ENCODE measurements at regions not wholly inside any gene's neighbourhood (a gene's known extent, or its start where the extent isn't known, plus 50 kb on each side); places are given as distances from the start of the nearest gene placed in this dataset.
"Not testable (repeated sequence)": the region's sequence is repeated elsewhere in the genome, so short reads cannot be mapped to it uniquely, and the experiment has no call there.

DNA sequence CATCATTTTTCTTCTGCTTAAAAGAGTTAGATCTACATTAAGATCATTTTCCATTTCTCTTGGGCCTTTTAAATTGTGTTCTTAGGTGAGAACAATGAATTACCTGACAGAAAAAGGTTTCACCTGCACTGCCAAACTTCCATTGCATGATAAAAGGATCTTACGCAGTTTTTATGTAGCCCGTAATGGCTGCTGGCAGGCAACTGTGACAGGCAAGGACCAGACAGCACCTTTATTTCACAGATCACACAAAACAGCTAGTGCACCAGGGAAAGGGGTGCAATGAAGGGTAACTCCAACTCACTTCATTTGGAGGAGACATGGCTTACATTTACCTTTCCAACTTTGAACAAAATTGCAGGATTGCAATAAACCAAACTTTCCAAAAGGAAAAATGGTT lies 159.8 kb downstream of the SLITRK1 start:
- DNase-seq = no peak

DNA sequence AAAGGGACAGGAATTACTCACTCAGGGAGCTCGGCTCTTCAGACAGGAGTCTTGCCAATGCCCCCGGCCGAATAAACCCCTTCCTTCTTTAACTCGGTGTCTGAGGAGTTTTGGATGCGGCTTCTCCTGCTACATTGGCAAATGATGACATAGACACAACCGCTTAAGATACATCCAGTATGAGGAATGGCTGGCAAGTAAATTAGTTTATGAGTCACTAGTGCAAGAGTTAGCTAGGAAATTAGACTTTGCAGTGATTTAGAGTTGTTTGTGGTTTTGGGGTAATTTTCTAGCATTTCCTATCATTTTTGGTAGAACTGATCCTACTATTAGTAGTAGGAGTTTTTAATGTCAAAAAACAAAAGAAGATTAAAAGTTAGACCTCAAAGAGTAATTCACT lies 166.2 kb downstream of the SLITRK1 start:
- no peak for DNase-seq

DNA sequence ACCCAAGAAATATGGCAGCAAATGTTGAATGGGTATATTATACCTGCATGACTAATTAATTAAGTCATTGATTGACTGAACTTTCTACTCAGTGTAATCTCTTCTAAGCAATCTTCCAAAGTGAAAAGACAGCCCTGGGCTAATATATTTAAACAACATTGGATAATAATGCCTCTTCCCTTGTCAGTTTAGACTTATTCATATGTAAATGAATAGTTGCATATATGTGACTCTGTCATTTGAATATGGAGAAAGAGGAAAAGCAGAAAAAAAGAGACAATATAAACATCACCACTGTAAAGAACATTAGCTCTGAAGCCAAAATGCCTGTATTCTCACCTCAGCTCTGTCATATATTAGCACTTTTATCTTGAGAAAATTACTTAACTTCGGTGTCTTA lies 168.0 kb downstream of the SLITRK1 start:
- DNase-seq = no peak

DNA sequence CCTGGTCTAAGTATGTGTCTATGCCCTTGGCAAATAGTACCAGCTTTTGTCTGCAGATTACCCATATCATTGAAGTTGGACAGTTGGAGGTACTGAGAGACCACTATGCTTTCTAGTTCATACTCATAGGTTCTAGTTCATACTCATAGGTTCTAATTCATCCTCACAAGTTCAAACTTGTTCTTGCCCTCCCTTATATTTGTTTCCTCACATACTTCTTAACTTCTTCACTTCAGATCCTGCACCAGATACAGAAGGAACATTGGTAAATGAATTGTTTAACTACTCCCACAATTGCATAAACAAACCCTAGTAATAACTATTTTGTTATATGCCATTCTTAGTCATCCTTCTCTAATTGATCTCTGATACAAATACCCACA lies 172.2 kb downstream of the SLITRK1 start:
- DNase-seq = no peak

DNA sequence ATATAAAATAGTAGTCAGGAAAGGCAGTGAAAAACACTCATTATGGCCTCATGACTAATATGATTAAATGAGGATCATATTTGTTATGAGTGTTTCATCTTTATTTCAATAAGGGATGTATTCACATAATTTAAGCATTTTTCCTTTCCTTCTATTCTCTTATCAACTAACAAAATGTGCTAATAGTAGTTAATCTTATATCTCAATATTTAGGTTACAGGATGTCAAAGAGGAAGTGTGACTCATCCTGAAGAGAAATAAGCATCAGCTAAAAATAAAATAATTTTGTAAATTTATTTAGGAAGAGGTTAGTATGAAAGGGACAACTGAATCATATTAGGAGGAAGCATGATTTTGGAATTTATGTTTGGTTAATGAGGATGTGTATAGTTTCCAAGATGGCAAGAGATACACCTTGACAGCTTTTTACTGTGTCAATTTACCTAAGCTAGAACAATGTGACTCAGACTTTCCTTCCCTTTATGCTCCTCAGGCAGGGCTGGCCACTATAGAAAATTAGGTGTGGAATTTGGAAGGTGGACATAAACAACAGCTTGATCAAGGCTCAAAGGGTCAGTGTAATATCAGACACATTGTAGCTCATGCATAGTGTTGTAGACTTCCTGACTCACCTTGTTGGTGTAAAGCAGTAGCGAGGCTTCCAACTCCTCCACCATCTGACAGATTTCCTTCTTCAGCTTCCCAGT lies 172.7 kb downstream of the SLITRK1 start:
- DNase-seq = no peak

DNA sequence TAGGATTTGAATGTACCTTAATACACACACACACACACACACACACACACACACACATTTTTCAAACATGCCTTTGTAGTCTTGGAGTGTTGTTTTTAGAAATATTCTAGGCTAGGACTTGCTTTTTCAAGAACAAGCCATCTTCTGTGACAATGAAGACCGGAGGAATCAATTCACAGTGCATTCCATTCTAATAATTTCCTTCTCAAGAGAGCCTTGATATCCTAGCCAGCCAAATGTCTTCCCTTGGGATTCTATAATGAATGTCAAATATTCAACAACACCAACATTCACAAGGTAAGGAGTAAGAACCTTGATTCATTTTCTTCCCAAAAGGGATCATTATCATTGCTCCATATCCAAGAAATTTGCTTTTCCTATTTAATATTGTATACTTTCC lies 180.3 kb downstream of the SLITRK1 start:
- DNase-seq = no peak

DNA sequence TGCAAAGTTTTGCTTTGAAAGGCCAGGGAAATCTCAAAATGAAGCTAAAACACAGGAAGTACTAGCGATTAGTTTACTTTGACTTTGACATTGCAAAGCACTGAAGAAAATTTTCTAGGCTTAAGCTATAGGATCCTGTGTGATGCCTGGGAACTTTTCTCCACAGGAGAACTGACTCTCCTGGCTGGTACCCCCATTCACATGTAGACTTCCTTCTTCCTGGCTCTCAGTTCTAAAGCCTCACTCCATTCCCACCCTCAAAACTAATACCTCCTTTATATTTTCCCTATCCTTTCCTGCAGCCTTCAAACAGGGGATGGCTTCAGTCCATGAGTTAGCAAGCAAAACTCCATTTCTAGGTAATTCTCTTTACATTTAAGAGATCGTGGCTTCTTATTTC lies 189.5 kb downstream of the SLITRK1 start:
- no peak for DNase-seq

DNA sequence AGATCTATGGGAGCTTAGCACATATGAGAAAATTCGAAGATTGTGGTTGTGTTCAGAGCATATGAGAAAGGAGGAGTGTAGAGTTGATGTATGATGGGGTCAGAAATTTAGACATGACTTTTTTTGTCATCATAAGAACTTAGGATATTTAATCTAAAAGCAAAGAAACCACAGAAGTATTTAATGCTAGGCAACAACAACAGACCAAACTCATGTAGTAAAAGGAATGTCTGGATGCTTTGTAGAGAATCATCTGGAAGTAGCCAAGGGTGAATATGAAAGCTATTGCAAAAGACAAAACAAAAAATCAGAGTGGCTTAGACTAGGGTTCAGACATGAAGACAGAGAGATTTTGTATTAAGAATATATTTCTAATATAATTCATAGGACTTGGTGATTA lies 190.3 kb downstream of the SLITRK1 start:
- no peak for DNase-seq

DNA sequence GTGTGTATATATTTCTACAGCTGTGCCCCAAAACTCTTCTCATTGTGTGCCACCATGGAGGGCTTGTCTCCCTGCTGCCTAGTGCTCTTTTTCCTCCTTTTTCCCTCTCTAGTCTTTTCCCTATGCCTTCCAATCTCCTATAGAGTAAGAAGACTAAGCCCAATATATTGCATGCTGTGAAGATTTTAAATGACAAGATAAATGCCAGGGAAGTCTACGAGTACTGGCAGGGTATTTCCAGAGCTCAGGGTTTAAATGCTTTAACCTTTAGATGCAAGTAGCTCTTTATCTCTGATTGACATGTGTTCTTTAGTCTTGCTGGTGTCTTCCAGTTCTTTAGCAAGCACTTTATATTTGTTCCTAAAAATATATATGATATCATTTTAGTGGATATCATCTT lies 200.7 kb downstream of the SLITRK1 start:
- no peak for DNase-seq

DNA sequence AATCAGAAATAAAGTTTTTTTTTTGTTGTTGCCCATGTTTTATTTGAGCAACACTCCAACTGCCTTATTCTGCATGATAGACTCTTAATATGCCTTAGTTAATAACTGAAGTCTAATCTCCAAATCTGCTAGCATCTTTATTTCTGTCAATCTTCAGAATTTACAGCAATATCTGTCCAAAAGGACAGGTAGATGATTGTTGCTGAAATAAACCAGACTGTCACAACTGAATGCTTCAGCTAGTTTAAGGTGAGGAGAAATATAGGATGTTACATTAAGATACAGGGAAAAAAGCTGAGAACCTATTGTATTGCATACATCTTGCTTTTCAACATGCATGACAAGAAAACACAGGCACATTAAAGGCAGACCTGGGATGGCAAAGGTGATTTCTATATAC lies 204.3 kb downstream of the SLITRK1 start:
- no peak for DNase-seq

DNA sequence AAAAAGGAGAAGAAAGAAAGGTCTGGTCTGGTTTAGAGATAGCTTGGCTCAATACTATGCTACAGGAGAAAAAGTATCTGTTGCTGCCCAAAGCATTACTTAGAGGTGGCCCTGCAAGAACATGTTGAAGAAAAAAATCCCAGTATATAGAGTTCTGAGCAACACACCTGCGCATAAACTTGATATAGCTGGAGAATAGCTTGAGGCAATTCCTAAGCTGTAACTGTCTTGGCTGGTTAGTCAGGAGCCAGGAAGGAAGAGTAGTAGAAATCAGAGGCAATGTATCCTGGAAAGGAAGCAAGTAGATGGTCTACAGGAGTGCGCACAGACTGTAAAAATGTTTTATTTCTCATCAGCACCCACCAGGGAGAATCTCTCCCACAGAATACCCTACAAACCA lies 209.7 kb downstream of the SLITRK1 start:
- DNase-seq = no peak

DNA sequence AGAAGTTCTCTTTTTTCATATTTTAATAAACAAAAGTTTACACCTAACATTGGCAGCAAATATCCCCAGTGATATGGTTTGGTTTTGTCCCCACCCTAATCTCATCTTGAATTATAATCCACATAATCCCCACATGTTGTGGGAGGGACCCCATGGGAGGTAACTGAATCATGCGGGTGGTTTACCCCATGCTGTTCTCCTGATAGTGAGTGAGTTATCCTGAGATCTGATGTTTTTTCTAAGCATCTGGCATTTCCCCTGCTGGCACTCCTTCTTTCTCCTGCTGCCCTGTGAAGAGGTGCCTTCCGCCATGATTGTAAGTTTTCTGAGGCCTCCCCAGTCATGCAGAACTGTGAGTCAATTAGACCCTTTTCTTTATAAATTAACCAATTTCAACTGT lies 214.7 kb downstream of the SLITRK1 start:
- no peak for DNase-seq

DNA sequence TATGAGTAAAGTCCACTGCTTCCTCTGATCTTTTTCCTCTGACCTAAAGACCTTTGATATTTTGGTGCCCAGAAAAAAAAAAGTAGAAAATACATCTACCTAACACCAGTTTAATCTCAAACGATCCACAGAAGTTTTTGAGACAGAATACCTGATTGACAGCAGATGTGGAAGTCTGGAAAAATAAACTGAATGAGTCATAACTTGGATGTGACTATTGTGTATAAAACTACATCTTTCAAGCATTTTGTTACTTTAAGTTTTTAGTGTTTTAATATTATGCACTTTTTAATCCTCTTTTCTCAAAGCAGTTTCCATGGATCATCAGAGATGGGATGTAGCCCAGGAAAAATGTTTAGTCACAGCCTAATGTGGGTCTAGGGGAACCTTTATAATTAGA lies 216.1 kb downstream of the SLITRK1 start:
- no peak for DNase-seq

DNA sequence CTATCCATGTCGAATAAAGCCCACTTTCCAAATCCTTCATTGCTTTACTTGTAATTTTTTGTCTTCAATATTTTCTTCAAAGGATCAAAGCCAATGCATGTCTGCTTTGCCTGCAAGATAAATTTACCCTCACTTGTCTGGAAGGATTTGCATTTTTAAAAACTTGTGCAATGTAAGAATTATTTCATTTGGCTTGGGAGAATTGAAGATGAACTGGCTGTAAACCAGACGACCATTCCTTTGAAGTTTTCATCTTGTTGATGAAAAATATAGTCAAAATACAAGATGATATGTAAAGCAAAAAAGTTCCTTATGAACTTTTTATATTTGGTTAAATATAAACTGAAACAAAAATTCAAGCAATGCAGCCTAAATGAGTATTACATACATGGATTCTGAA lies 225.0 kb downstream of the SLITRK1 start:
- DNase-seq = no peak

DNA sequence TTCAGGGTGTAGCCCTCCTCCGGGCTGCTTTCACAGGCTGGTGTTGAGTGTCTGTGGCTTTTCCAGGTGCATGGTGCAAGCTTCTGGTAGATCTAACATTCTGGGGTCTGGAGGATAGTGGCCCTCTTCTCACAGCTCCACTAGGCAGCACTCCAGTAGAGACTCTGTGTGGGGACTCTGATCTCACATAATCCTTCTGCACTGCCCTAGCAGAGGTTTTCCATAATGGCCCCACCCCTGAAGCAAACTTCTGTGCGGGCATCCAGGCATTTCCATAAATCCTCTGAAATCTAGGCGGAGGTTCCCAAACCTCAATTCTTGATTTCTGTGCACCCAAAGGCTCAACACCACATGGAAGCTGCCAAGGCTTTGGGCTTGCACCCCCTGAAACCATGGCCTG lies 239.7 kb downstream of the SLITRK1 start:
- DNase-seq = not testable (repeated sequence)

DNA sequence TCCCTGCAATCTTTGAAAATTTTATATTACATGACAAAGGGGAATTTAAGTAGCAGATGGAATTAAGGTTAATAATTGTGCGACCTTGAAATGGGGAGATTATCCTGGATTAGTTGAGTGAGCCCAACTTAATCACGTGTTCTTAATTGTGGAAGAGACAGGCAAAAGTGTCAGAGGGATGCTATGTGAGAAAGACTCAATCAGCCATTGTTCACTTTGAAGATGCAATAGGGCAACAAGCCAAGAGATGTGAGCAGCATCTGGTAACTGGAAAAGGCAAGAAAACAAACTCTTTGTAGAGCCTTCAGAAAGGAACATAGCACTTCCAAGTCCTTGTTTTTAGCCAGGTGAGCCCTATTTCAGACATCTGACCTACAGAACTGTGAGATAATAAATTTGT lies 247.7 kb downstream of the SLITRK1 start:
- DNase-seq = no peak

DNA sequence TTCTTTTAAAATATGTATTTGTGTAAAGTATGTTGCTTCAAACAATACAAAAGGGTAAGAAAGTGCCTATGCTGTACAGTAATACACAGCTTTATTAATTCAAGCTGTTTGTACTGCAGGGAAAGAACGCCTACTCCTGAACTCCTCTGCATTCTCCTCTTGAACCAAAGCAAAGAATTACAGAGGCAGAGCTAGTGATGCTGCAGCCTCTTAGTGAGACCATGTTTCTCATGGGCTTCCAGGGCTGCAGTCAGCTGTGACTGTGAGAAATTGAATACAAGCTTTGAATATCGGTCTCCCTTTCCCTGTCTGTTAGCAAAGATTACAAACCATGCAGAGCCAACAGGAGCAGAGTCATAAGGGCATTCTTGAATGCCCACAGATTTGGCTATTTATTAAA lies 248.5 kb downstream of the SLITRK1 start:
- no peak for DNase-seq

DNA sequence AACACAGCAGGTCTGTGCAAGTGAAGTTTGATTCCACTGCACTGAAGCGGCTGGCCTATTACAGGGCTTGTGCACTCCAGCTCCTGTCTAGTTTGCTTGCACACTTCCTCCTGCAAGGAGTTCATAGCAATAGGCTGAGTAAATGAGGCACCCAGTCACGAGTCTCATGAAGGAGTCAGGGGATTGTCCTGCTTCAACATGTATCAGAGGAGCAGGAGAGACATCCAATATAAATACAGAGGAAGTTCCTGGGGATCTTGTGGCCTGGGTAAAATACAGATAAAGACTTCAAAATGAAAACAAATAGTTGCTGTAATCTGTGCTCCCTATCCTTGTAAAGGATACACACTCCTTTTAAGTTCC lies 259.9 kb downstream of the SLITRK1 start:
- no peak for DNase-seq

DNA sequence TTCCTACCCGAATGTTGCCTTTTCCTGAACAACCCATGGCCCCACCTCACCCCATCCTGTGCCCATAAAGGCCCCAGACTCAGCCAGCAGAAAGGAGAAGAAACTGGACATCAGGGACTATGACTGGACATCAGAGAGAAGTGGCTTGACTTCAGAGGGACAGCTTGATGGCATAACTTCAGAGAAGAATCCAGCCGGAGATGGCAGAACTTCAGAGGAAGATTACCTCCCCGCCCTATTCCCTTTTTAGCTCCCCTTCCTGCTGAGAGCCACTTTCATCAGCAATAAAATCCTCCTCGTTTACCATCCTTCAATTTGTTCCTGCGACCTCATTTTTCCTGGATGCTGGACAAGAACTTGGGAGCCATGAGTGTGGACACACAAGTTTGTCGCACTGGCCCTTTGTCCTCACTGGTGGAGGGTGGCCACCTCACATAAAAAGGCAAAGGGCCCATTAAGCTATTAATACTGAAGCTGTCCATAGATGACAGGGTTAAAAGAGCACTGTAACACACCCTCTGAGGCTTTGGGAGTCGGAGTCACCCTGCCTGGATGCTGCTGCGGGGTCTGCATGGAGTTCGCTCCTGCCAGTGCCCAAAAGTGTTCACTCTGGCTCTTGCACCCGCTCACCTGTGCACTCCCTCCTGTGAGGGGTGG lies 260.4 kb downstream of the SLITRK1 start:
- DNase-seq = no peak

DNA sequence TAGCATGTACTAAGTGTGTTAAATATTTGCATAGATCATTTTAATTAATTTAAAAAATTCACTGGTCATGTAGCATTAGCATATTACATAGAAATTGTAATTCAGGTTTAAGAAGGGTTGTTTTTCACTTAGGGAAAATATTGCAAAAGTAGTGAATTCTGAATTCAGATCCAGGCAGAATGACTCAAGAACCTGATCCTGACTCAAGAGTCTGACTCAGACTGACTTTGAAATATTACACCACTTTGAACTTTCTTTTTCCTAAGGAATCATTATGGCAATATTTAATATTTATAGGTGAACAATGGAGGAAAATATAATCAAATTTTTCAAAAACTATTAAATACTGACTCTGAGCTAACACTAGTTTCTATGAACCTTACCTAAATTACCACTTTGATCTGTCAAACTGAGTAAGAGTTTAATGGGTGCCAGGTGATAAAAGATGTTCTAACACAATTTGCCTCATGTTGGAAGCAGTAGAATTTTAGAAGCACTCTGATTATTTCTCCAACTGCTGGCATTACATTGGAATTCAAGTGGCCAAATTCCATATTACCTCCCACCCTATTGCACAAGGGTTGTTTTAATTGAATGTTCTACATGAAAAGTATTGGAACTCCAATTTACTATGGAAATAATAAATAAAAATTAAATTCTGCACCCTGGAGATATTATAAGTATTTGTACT lies 261.6 kb downstream of the SLITRK1 start:
- DNase-seq = no peak

DNA sequence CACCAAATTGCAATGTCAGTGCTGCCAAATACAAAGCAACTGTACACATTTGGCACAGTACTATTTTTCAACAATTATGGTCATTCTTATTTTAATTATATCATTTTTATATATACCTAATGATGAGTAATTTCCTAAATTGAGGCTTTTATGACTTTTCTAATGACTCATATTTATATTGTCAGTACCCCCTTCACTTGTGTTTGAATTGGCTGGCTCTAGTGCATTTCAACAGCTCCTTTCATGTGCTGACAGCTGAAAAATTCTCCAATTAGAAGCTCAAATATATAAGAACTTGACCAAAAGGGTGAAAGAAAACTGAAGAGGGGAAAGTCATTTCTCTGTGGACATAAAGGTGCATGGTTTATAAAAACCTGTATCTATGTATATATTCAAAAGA lies 263.3 kb downstream of the SLITRK1 start:
- no peak for DNase-seq

DNA sequence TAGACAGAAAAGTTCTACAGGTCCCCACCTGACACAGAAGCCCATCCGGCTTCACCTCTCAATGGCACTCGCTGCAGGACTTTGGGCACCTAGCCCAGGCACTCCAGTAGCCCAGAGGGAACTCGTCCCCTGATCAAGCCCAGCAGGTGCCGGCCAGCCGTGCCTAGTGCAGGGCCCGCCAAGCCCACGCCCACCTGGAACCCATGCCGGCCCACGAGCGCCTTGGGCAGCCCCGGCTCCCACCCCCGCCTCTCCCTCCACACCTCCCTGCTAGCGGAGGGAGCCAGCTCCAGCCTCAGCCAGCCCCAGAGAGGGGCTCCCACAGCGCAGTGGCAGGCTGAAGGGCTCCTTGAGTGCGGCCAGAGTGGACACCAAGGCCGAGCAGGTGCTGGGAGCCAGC lies 268.8 kb downstream of the SLITRK1 start:
- no peak for DNase-seq

DNA sequence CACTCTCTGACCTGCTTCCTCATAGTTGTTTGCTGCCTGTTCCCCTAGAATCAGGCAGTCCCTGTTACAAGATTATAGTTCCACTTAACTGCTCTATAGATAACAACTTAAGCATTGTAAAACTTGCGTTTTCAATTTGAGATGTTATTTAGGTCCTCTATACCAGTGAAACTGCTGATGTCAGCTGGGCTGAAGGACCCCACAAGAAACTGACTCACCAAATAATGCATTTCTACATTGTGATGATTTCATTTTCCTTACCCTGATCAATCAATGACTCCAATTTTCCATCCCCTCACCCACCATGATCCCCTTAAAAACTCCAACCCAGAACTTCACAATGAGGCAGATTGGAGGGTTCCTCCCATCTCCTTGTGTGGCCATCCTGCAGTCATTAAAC lies 280.7 kb downstream of the SLITRK1 start:
- DNase-seq = no peak

DNA sequence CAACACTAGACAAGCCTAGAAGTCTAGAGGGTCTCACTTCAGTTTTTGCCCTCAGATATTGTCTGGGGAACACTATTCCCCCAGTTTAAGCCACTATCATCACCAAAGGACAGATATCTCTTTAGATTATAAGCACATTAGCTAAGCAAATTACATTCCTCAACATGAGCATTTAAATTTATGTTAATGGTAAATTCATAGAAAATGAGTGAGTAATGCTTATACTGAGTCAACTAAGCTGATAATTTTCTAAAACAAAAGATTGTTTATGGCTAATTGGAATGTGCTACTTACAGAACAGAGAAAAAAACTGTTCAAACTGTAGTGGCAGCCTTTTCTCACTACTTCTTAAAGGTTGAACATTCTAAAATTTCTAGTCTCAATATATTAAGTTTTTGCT lies 290.2 kb downstream of the SLITRK1 start:
- DNase-seq = no peak

DNA sequence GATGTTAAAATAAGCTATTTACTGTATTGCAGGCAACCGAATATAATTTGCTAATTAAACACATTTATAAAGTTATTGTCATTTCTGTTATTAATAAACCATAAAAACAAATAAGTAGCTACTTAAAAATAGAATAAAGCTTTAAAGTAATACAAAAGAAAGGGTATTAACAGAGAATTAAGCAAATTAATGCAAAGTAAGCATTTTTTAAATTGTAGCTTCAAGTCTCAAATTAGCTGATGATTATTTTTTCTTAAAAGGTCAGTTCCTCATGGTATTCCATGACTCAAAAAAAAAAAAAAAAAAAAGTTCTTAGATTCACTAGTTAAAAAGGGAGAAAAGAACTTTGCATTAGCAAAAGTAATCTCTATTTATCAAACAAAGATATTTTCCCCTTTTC lies 292.5 kb downstream of the SLITRK1 start:
- no peak for DNase-seq
